ENCODE measurements at regions not wholly inside any gene's neighbourhood (a gene's known extent, or its start where the extent isn't known, plus 50 kb on each side); places are given as distances from the start of the nearest gene placed in this dataset.

DNA sequence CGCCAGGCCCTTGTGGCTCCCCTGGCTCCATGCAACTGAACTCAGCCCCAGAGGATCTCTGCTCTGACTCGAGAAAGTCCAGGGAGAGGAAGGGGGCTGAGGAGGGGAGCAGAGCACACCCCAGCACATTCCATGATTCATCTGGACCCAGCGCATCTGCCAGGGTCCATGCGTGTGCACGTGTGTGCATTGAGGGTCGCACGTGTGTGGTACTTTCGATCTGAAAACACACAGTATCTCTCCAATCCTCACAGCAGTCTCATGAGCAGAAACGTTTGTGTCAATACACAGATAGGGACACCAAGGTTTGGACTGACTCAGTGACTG is 146.4 kb upstream of the ID2 start:
- TF ChIP-seq, protein P1, sequence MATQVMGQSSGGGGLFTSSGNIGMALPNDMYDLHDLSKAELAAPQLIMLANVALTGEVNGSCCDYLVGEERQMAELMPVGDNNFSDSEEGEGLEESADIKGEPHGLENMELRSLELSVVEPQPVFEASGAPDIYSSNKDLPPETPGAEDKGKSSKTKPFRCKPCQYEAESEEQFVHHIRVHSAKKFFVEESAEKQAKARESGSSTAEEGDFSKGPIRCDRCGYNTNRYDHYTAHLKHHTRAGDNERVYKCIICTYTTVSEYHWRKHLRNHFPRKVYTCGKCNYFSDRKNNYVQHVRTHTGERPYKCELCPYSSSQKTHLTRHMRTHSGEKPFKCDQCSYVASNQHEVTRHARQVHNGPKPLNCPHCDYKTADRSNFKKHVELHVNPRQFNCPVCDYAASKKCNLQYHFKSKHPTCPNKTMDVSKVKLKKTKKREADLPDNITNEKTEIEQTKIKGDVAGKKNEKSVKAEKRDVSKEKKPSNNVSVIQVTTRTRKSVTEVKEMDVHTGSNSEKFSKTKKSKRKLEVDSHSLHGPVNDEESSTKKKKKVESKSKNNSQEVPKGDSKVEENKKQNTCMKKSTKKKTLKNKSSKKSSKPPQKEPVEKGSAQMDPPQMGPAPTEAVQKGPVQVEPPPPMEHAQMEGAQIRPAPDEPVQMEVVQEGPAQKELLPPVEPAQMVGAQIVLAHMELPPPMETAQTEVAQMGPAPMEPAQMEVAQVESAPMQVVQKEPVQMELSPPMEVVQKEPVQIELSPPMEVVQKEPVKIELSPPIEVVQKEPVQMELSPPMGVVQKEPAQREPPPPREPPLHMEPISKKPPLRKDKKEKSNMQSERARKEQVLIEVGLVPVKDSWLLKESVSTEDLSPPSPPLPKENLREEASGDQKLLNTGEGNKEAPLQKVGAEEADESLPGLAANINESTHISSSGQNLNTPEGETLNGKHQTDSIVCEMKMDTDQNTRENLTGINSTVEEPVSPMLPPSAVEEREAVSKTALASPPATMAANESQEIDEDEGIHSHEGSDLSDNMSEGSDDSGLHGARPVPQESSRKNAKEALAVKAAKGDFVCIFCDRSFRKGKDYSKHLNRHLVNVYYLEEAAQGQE (IDR thresholded peaks at IDR 0.05; ENCODE audit: insufficient read depth in 1 of 2, low read depth in 2 of 2, low read length in 2 of 2): no peak
- no peak for TF ChIP-seq TAF1 (IDR thresholded peaks at IDR 0.05; ENCODE audit: borderline replicate concordance, insufficient read depth, low read length)
- no peak for TF ChIP-seq POLR2AphosphoS5 (IDR thresholded peaks at IDR 0.05; ENCODE audit: low read depth, low read length)
- no peak for TF ChIP-seq SIN3A (IDR thresholded peaks at IDR 0.05; ENCODE audit: borderline replicate concordance, insufficient read depth, low read length)
